K562 (cell line): ENCODE measurements at regions not wholly inside any gene's neighbourhood (a gene's known extent, or its start where the extent isn't known, plus 50 kb on each side); places are given as distances from the start of the nearest gene placed in this dataset.

Source experiments
- ATAC-seq: fragments of 200-7000 bp; cut with Tn5 transposase; 3 replicates; pipeline ENCODE4 v1.9.1; 2020; ENCODE audit warnings: moderate library complexity
- BruUV-seq: library from RNA; stranded (reverse); fragments of 400-500 nt; replicated peaks from 2 replicates; lab custom pipeline; 2021; lab: Mats Ljungman, UMichigan
- CTCF ChIA-PET: fragments of 300-600 bp; formaldehyde crosslinking; extraction: SDS; loops from one replicate; lab custom pipeline; 2021; ENCODE audit warnings: low intra/inter-chr PET ratio; lab: Yijun Ruan, JAX
- POLR2A ChIA-PET: fragments of 300-600, 350-650 bp; sonication (Branson Sonifier 250); formaldehyde crosslinking; extraction: SDS; loops from one replicate; lab custom pipeline; 2021; ENCODE audit warnings: antibody characterized with exemption, inconsistent platforms; lab: Yijun Ruan, JAX
- DNase-seq, 4 experiments: peaks; one replicate each; pipeline versions ENCODE4 v3.0.0 to v3.0.0-alpha.2; 2011 to 2018; ENCODE audit warnings: low spot score in 3 of 4, mixed read lengths in 3 of 4; ENCODE audit errors: extremely low read depth in 1 of 4
- FAIRE-seq: peaks from 2 replicates; lab custom pipeline; 2011; peaks lifted over from hg19 to GRCh38; lab: Jason Lieb, UNC
- H2AFZ ChIP-seq: 2 replicates; pipeline ENCODE4 v1.6.0; 2011; ENCODE audit warnings: low read depth, low read length, control low read depth, inconsistent platforms
- H3K27ac ChIP-seq: fragments of 200-600 bp; 3 replicates; pipeline ENCODE4 v1.8.0; 2011; ENCODE audit warnings: low read depth, mild to moderate bottlenecking, control low read depth, inconsistent platforms, low read length, moderate library complexity, mixed read lengths; ENCODE audit errors: extremely low read depth
- H3K27me3 ChIP-seq, 2 experiments: fragments of 300-600 bp in 1 of 2; 2 replicates in 1 of 2; 3 replicates in 1 of 2; pipeline versions ENCODE4 v1.6.0 to v1.8.0; 2011; ENCODE audit warnings: inconsistent platforms in 2 of 2, low read length in 2 of 2, mild to moderate bottlenecking in 1 of 2, mixed read lengths in 1 of 2, moderate library complexity in 1 of 2; ENCODE audit not compliant: control insufficient read depth in 2 of 2, insufficient read depth in 2 of 2
- H3K36me3 ChIP-seq: fragments of 300-600 bp; 3 replicates; pipeline ENCODE4 v1.8.0; 2011; ENCODE audit warnings: mild to moderate bottlenecking, low read length, inconsistent platforms; ENCODE audit not compliant: control insufficient read depth, insufficient read depth
- H3K4me1 ChIP-seq, 2 experiments: fragments of 200-600 bp in 1 of 2; replicated peaks in 1 of 2; 2 replicates in 1 of 2; 3 replicates in 1 of 2; pipeline versions ENCODE4 v1.5.1 to v1.8.0; 2011; ENCODE audit warnings: inconsistent platforms in 2 of 2, low read length in 2 of 2, mild to moderate bottlenecking in 1 of 2, mixed read lengths in 1 of 2, moderate library complexity in 1 of 2; ENCODE audit not compliant: control insufficient read depth in 2 of 2, insufficient read depth in 2 of 2
- H3K4me2 ChIP-seq: 2 replicates; pipeline ENCODE4 v1.6.1; 2011; ENCODE audit warnings: low read length, control low read depth, inconsistent platforms, mixed read lengths; ENCODE audit not compliant: insufficient read depth
- H3K4me3 ChIP-seq: fragments of 200-600 bp; sonication (generic), shearing (Covaris generic); 2 replicates; pipeline ENCODE4 v1.5.1; 2016; ENCODE audit warnings: control low read depth, inconsistent platforms
- H3K79me2 ChIP-seq: fragments of 200-600 bp; 3 replicates; pipeline ENCODE4 v1.8.0; 2011; ENCODE audit warnings: low read length, inconsistent platforms; ENCODE audit not compliant: control insufficient read depth, insufficient read depth
- H3K9ac ChIP-seq, 2 experiments: 2 replicates each; pipeline versions ENCODE4 v1.6.0 to v1.6.1; 2011; ENCODE audit warnings: low read depth in 2 of 2, low read length in 2 of 2, control low read depth in 1 of 2, inconsistent platforms in 1 of 2, mild to moderate bottlenecking in 1 of 2, mixed read lengths in 1 of 2; ENCODE audit not compliant: insufficient read depth in 1 of 2
- H3K9me1 ChIP-seq: one replicate; pipeline ENCODE4 v1.6.0; 2011; ENCODE audit warnings: inconsistent platforms, mild to moderate bottlenecking, low read length, moderate library complexity; ENCODE audit not compliant: control insufficient read depth, insufficient read depth
- H3K9me3 ChIP-seq: replicated peaks from 2 replicates; pipeline ENCODE4 v1.5.1; 2011; ENCODE audit warnings: low read depth, low read length, inconsistent platforms; ENCODE audit not compliant: control insufficient read depth, insufficient read depth
- H4K20me1 ChIP-seq: replicated peaks from 2 replicates; pipeline ENCODE4 v1.6.1; 2011; ENCODE audit warnings: low read length, inconsistent platforms, mixed read lengths; ENCODE audit not compliant: control insufficient read depth, insufficient read depth
- ASH1L ChIP-seq: fragments of 450-650 bp; IDR thresholded peaks from 2 replicates; pipeline ENCODE4 v1.6.1; 2018; ENCODE audit warnings: borderline replicate concordance, mild to moderate bottlenecking, low read depth; ENCODE audit not compliant: partially characterized antibody
- HCFC1 ChIP-seq: IDR thresholded peaks from 2 replicates; pipeline ENCODE4 v1.6.1; 2012; ENCODE audit warnings: low read depth, low read length, improper control_type of control experiment
- ILK ChIP-seq: fragments of 450-650 bp; IDR thresholded peaks from 2 replicates; pipeline ENCODE4 v1.6.1; 2016; ENCODE audit warnings: missing genetic modification characterization, low read depth, mild to moderate bottlenecking, missing compliant biosample characterization, moderate library complexity, borderline replicate concordance
- KLF1 ChIP-seq: fragments of 450-650 bp; IDR thresholded peaks from 2 replicates; pipeline ENCODE4 v1.6.1; 2016; ENCODE audit warnings: missing genetic modification characterization, missing compliant biosample characterization
- MTA2 ChIP-seq: fragments of 450-650 bp; IDR thresholded peaks from 2 replicates; pipeline ENCODE4 v1.6.1; 2016; ENCODE audit warnings: low read depth
- NCOR1 ChIP-seq: fragments of 450-650 bp; IDR thresholded peaks from 2 replicates; pipeline ENCODE4 v1.6.1; 2016; ENCODE audit warnings: mild to moderate bottlenecking, moderate library complexity
- POLR2A ChIP-seq: fragments of 450-650 bp; conservative IDR thresholded peaks from 2 replicates; pipeline ENCODE4 v1.6.1; 2016
- RFX7 ChIP-seq: fragments of 250-450 bp; sonication (Bioruptor Pico); IDR thresholded peaks from 2 replicates; pipeline ENCODE4 v1.5.1; 2021; ENCODE audit warnings: mild to moderate bottlenecking
- SMAD3 ChIP-seq: fragments of 450-650 bp; formaldehyde crosslinking; conservative IDR thresholded peaks from 2 replicates; pipeline ENCODE4 v1.4.0; 2020; ENCODE audit warnings: mild to moderate bottlenecking
- SRSF1 ChIP-seq: fragments of 200-400 bp; formaldehyde crosslinking; IDR thresholded peaks from 2 replicates; pipeline ENCODE4 v1.6.1; 2017; ENCODE audit warnings: mild to moderate bottlenecking, low read depth, low read length, moderate library complexity
- ZNF165 ChIP-seq: fragments of 250-450 bp; sonication (Bioruptor Pico); IDR thresholded peaks from 2 replicates; pipeline ENCODE4 v1.4.0; 2020; ENCODE audit warnings: borderline replicate concordance
- in situ Hi-C: fragments of 300-500 bp; cut with MboI; formaldehyde crosslinking; loops from 4 replicates; pipeline ENCODE4 v1.15.0; 2018; ENCODE audit warnings: inconsistent platforms, mixed read lengths
- intact Hi-C: fragments of 100-400 bp; cut with micrococcal nuclease; formaldehyde crosslinking; loops from 2 replicates; pipeline ENCODE4 v1.14.2; 2022
- TF ChIP-seq, protein P1 (sequence below): fragments of 150-350 bp; conservative IDR thresholded peaks from 2 replicates; pipeline ENCODE4 v1.6.1; 2014; ENCODE audit warnings: low read length
- TF ChIP-seq, protein P2 (sequence below): fragments of 250-450 bp; sonication (Bioruptor Pico); IDR thresholded peaks from 2 replicates; pipeline ENCODE4 v1.5.0; 2022; ENCODE audit warnings: mild to moderate bottlenecking

GRCh38 chr5:98042961-98043360 lies 730.5 kb upstream of the RGMB start:
- H3K4me1 ChIP-seq, result no peaks in the 10 kb centered on the region
- POLR2A ChIA-PET, result no interaction called here
- no peaks in the 10 kb centered on the region for H3K9me1 ChIP-seq
- no peak for DNase-seq
- H2AFZ ChIP-seq, result no peak overlapping the region
- no TSS peak for BruUV-seq
- no peak overlapping the region for H3K27ac ChIP-seq
- no peak overlapping the region for H3K4me2 ChIP-seq
- TF ChIP-seq ASH1L, result no peak
- no peak for TF ChIP-seq HCFC1
- no peak for TF ChIP-seq ZNF165
- TF ChIP-seq ILK (tag), result no peak
- TF ChIP-seq, protein P1, sequence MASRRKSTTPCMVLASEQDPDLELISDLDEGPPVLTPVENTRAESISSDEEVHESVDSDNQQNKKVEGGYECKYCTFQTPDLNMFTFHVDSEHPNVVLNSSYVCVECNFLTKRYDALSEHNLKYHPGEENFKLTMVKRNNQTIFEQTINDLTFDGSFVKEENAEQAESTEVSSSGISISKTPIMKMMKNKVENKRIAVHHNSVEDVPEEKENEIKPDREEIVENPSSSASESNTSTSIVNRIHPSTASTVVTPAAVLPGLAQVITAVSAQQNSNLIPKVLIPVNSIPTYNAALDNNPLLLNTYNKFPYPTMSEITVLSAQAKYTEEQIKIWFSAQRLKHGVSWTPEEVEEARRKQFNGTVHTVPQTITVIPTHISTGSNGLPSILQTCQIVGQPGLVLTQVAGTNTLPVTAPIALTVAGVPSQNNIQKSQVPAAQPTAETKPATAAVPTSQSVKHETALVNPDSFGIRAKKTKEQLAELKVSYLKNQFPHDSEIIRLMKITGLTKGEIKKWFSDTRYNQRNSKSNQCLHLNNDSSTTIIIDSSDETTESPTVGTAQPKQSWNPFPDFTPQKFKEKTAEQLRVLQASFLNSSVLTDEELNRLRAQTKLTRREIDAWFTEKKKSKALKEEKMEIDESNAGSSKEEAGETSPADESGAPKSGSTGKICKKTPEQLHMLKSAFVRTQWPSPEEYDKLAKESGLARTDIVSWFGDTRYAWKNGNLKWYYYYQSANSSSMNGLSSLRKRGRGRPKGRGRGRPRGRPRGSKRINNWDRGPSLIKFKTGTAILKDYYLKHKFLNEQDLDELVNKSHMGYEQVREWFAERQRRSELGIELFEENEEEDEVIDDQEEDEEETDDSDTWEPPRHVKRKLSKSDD, result no peak
- TF ChIP-seq POLR2A, result no peak
- TF ChIP-seq RFX7 (CRISPR knock-in tag), result no peak
- TF ChIP-seq NCOR1, result no peak
- no peak for TF ChIP-seq KLF1 (tag)
- no peak for TF ChIP-seq SMAD3 (CRISPR knock-in tag)
- TF ChIP-seq MTA2, result no peak
- TF ChIP-seq, protein P2, sequence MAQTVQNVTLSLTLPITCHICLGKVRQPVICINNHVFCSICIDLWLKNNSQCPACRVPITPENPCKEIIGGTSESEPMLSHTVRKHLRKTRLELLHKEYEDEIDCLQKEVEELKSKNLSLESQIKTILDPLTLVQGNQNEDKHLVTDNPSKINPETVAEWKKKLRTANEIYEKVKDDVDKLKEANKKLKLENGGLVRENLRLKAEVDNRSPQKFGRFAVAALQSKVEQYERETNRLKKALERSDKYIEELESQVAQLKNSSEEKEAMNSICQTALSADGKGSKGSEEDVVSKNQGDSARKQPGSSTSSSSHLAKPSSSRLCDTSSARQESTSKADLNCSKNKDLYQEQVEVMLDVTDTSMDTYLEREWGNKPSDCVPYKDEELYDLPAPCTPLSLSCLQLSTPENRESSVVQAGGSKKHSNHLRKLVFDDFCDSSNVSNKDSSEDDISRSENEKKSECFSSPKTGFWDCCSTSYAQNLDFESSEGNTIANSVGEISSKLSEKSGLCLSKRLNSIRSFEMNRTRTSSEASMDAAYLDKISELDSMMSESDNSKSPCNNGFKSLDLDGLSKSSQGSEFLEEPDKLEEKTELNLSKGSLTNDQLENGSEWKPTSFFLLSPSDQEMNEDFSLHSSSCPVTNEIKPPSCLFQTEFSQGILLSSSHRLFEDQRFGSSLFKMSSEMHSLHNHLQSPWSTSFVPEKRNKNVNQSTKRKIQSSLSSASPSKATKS (CRISPR knock-in tag), result no peak
- TF ChIP-seq SRSF1, result no peak
- TF ChIP-seq, all 486 proteins: peak for 0
- FAIRE-seq (no peak), ATAC-seq (no peak)
- Histone ChIP-seq H3K9me3 (0 out of 2 replicates have a peak, but pooled peaks cover 1% of the 10 kb centered on the region), H3K9ac (no peak overlapping the region), H3K4me3 (no peak overlapping the region), H4K20me1 (no peaks in the 10 kb centered on the region), H3K79me2 (no peaks in the 10 kb centered on the region), H3K36me3 (no peaks in the 10 kb centered on the region), H3K27me3 (no peaks in the 10 kb centered on the region)
- CTCF ChIA-PET, result no interaction called here
- intact Hi-C loops (no loop called here), in situ Hi-C loops (no loop called here)
